Right lobe of liver (tissue), 6 donors: ENCODE measurements at regions not wholly inside any gene's neighbourhood (a gene's known extent, or its start where the extent isn't known, plus 50 kb on each side); places are given as distances from the start of the nearest gene placed in this dataset.

Experiments used
- ATAC-seq, 4 donors: fragments of 200-7000 bp; cut with Tn5 transposase; one replicate each; pipeline ENCODE4 v1.9.1; 2020; ENCODE audit warnings: mild to moderate bottlenecking in 4 of 4, moderate library complexity in 4 of 4
- DNase-seq, 3 donors: peaks; one replicate each; pipeline ENCODE4 v3.0.0-alpha.2; 2020
- H3K27ac ChIP-seq, 3 donors: fragments of 200-600 bp; one replicate each; pipeline ENCODE4 v1.8.0; 2022
- H3K27me3 ChIP-seq, 2 donors: fragments of 200-600 bp; one replicate each; pipeline ENCODE4 v1.8.0; 2022
- H3K36me3 ChIP-seq, 4 donors: fragments of 200-600 bp; sonication (generic) in 1 of 4; one replicate each; pipeline versions ENCODE4 v1.5.1 to v1.8.0; 2017 to 2022; ENCODE audit warnings: control low read depth in 1 of 4
- H3K4me1 ChIP-seq, 4 donors: fragments of 200-600 bp; sonication (generic) in 1 of 4; one replicate each; pipeline versions ENCODE4 v1.5.1 to v1.8.0; 2017 to 2022; ENCODE audit warnings: control low read depth in 1 of 4
- H3K4me3 ChIP-seq, 3 donors: fragments of 200-600 bp; one replicate each; pipeline ENCODE4 v1.8.0; 2022
- H3K9me3 ChIP-seq, 4 donors: fragments of 200-600 bp; sonication (generic) in 1 of 4; one replicate each; pipeline versions ENCODE4 v1.5.1 to v1.8.0; 2017 to 2022; ENCODE audit warnings: control low read depth in 1 of 4
- POLR2A ChIP-seq: fragments of 450-650 bp; IDR thresholded peaks from one replicate; pipeline ENCODE4 v1.6.1; 2017; ENCODE audit warnings: antibody characterized with exemption, mild to moderate bottlenecking
- WGBS: methylation state at CpG from one replicate; pipeline ENCODE4 v1.1.6; 2018; ENCODE audit warnings: low coverage, low lambda C conversion rate; ENCODE audit not compliant: insufficient coverage; ENCODE audit errors: missing lambda C conversion rate; 5-methylcytosine and 5-hydroxymethylcytosine counted together
- intact Hi-C, 2 donors: fragments of 100-400 bp; cut with DNase I; formaldehyde crosslinking; loops; one replicate each; pipeline versions ENCODE4 v1.11.2 to v1.14.1; 2022
- TF ChIP-seq, protein P1 (sequence below), 4 donors: fragments of 200-600 bp in 3 of 4; fragments of 450-650 bp in 1 of 4; IDR thresholded peaks; one replicate each; pipeline versions ENCODE4 v1.5.1 to v1.8.0; 2016 to 2022; ENCODE audit warnings: antibody characterized with exemption in 4 of 4, mild to moderate bottlenecking in 2 of 4
- donor health status: DM: no; HTN: yes; CAD: no.
- donor health status: DM: no; HTN: no; CAD: no.
- donor health status: DM: no; HTN: no; CAD: no.
- donor health status: DM: no; HTN: yes; CAD: no.
- donor health status: DM: no; HTN: yes; CAD: no.

DNA sequence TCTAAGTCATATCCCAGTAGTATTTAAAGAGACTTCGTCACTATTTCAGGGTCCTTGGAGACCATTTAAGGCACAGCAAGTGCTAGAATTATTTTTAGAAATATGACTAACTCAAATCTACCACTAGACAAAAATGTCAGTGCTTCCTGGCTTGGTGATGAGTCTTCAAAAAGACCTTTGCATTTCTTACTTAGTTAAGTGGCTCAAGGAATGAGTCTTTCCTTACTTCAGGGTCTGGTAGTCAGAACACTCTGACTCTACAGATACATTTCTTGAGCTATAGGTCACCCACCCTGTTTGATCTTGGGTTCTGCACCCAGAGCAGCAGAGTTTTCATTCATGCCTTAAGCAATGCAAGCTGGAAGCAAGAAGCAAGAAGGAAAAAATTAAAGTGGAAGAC is 191.0 kb upstream of the HTR2A start:
- Histone ChIP-seq H3K27me3 (no peaks in the 10 kb centered on the region), H3K36me3 (no peaks in the 10 kb centered on the region), H3K9me3 (no peaks in the 10 kb centered on the region), H3K4me1 (no peaks in the 10 kb centered on the region), H3K4me3 (no peak overlapping the region), H3K27ac (no peak overlapping the region)
- intact Hi-C loops = no loop called here
- 64% methylated on average over 1 of the region's 1 CpG for WGBS
- ATAC-seq (no peak), DNase-seq (no peak)
- no peak for TF ChIP-seq POLR2A
- TF ChIP-seq, protein P1, sequence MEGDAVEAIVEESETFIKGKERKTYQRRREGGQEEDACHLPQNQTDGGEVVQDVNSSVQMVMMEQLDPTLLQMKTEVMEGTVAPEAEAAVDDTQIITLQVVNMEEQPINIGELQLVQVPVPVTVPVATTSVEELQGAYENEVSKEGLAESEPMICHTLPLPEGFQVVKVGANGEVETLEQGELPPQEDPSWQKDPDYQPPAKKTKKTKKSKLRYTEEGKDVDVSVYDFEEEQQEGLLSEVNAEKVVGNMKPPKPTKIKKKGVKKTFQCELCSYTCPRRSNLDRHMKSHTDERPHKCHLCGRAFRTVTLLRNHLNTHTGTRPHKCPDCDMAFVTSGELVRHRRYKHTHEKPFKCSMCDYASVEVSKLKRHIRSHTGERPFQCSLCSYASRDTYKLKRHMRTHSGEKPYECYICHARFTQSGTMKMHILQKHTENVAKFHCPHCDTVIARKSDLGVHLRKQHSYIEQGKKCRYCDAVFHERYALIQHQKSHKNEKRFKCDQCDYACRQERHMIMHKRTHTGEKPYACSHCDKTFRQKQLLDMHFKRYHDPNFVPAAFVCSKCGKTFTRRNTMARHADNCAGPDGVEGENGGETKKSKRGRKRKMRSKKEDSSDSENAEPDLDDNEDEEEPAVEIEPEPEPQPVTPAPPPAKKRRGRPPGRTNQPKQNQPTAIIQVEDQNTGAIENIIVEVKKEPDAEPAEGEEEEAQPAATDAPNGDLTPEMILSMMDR (IDR thresholded peaks at IDR 0.05) = no peak

DNA sequence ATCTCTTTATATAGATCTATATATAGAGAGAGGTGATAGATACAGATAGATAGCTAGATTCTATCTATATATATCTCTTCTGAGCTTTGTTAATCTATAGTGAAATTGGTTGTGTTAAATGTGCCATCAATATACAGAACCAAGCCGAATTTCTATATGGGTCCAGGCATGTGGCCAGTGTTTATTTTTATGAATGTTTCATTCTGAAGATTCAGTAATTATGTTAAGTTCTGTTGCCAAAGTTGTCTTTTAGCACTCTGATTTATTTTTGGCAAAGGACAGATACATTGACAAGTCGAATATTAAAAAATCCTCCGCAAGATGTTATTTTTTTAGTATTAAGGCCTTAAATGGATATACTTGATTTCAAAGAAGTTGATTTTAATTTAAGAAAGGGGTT is 190.4 kb upstream of the HTR2A start:
- no peaks in the 10 kb centered on the region for H3K27me3 ChIP-seq
- no peaks in the 10 kb centered on the region for H3K36me3 ChIP-seq
- TF ChIP-seq, protein P1 (IDR thresholded peaks at IDR 0.05) = no peak
- TF ChIP-seq POLR2A = no peak
- no peak for DNase-seq
- 61% methylated on average over 3 of the region's 3 CpGs for WGBS
- intact Hi-C loops = no loop called here
- no peak overlapping the region for H3K4me3 ChIP-seq
- H3K27ac ChIP-seq = no peak overlapping the region
- H3K9me3 ChIP-seq = no peaks in the 10 kb centered on the region
- ATAC-seq = no peak
- H3K4me1 ChIP-seq = no peaks in the 10 kb centered on the region

DNA sequence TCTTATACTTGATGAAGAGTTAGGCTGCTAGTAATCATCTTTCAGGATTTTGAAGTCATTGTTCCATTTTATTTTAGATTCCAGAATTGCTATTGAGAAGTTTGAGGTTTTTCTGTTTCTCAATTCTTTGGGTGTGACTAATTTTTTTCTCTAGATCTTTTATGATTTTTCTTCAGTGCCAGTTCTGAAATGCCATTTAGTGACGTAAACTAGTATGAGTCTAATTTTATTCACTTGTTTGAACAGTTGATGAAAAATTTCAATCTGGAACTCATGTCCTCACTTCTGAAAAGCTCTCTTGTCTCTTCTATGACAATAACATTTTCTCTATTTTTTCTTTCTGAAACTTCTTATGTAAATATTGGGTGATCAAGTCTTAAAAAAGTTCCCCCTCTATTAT is 188.5 kb upstream of the HTR2A start:
- Histone ChIP-seq H3K36me3 (no peaks in the 10 kb centered on the region), H3K4me1 (no peaks in the 10 kb centered on the region), H3K4me3 (no peak overlapping the region), H3K9me3 (no peaks in the 10 kb centered on the region), H3K27ac (no peak overlapping the region), H3K27me3 (no peaks in the 10 kb centered on the region)
- WGBS = 71% methylated on average over 1 of the region's 1 CpG
- DNase-seq (no peak), ATAC-seq (no peak)
- intact Hi-C loops = no loop called here
- TF ChIP-seq POLR2A = no peak
- TF ChIP-seq, protein P1 (IDR thresholded peaks at IDR 0.05) = no peak

DNA sequence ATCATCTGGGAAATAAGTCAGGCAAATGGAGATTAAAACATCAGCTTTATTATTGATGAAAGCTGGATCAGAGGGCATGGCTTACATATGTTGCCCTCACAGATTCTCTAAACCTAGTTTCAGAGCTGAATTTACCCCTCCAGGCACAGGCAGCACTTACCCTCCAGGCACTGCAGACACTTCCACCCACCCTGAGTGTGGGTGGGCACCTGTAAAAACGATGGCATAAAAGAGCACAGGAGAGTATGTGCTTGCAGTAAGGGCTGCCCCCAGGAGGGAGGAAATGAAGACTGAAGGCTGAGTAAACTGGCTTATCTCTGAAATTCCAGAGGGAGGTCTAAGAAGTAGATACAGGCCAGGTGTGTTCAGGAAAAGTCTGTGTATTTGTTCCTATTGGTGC is 185.0 kb upstream of the HTR2A start:
- Histone ChIP-seq H3K9me3 (no peaks in the 10 kb centered on the region), H3K27me3 (no peaks in the 10 kb centered on the region), H3K4me1 (no peaks in the 10 kb centered on the region), H3K4me3 (no peak overlapping the region), H3K27ac (no peak overlapping the region), H3K36me3 (no peaks in the 10 kb centered on the region)
- ATAC-seq = no peak
- DNase-seq = no peak
- TF ChIP-seq POLR2A = no peak
- TF ChIP-seq, protein P1 (IDR thresholded peaks at IDR 0.05) = no peak
- intact Hi-C loops = no loop called here
- WGBS = 17% methylated on average over 1 of the region's 1 CpG

DNA sequence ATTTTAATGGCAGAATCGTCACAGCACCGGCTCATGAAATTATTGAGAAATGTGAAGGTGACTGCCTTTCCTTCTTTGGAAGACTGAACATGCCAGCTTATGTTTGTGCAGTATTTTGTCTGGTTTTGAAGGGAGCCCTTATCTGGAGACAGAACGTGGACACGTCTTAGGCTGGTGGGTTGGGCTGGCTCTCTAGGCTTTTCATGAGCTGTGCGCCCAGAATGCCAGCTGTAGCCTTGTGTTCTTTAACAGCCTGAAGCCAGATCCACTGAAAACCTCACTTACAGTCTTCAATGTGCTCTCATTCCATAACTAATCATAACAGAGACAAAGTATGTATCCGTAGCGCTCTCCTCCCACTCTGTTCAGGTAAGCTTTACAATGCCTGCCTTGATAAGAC is 184.4 kb upstream of the HTR2A start:
- TF ChIP-seq, protein P1 (IDR thresholded peaks at IDR 0.05) = no peak
- no peak for TF ChIP-seq POLR2A
- H3K27me3 ChIP-seq = no peaks in the 10 kb centered on the region
- intact Hi-C loops = no loop called here
- 71% methylated on average over 6 of the region's 7 CpGs for WGBS
- H3K27ac ChIP-seq = no peak overlapping the region
- no peaks in the 10 kb centered on the region for H3K4me1 ChIP-seq
- no peak for ATAC-seq
- H3K36me3 ChIP-seq = no peaks in the 10 kb centered on the region
- H3K9me3 ChIP-seq = no peaks in the 10 kb centered on the region
- DNase-seq = no peak
- H3K4me3 ChIP-seq = no peak overlapping the region
